NCI-H460 (cell line): ENCODE measurements at regions not wholly inside any gene's neighbourhood (a gene's known extent, or its start where the extent isn't known, plus 50 kb on each side); places are given as distances from the start of the nearest gene placed in this dataset.
"Not testable (repeated sequence)": the region's sequence is repeated elsewhere in the genome, so short reads cannot be mapped to it uniquely, and the experiment has no call there.

ENCODE experiments used
- DNase-seq: peaks from one replicate; pipeline ENCODE4 v3.0.0-alpha.2; 2016; ENCODE audit warnings: low read depth; ENCODE audit errors: extremely low read depth

DNA sequence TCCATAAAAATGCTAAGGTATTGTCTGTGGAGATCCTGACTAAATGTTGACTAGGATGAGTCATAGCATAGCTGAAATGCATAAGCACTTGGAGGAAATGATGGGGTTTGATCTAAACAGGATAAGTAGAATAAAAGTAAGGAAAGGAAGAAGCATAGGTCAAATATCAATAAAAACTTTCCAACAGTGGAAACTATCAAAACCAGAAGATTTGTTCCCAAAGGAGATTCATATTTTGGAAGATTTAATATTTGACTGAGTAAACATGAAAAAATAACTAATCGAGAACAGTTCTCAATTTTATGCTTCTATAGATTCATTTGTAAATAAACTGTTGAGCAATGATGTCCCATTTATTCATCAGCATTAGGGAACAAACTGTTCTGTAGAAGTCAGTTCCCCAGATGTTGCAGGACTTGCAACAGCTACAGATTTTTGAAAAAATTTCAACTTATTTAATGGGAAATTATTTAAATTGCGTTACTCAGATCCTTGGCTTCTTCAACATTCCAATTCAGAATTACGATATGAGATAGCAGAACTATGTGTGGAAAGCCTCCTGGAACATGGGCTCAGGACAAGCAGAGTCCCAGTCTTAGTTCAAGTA, 133.7 kb upstream of the TBX18 start:
- DNase-seq = no peak

DNA sequence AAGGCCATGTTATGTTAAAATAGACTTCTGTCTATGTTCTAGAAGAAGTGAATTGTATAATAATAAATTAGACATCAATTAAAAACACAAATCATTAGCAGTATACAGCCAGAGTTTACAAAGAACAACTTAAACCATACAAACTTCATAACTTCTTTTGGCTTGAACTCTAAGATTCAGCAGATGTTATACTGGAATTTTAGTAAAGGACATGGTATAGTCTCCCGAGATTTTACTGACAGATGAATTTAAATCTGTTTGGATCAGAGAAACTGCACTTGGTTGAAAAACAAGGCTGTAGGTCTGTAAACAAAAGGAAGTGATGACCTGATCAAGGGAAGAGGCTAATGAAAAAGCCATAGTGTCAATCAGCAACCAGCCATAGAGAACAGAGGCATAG, 132.6 kb upstream of the TBX18 start:
- no peak for DNase-seq

DNA sequence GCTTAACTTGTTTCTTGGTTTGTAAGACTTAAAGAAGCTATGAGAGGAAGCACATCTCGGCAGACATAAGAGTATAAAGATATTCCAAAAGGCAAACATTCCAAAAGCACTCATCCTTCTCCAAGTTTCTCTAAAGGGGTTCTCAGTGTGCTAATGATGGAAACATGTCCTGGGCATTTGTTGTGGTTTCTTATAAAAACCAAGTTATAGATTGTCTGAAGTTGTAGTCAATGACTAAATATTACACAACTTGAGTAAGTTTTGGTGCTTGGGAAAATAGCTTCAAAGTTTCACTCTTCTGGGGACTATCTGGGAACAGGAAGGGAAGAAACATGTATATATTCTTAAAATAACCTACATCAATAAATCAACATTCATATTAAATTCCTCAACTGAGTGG, 128.3 kb upstream of the TBX18 start:
- no peak for DNase-seq

DNA sequence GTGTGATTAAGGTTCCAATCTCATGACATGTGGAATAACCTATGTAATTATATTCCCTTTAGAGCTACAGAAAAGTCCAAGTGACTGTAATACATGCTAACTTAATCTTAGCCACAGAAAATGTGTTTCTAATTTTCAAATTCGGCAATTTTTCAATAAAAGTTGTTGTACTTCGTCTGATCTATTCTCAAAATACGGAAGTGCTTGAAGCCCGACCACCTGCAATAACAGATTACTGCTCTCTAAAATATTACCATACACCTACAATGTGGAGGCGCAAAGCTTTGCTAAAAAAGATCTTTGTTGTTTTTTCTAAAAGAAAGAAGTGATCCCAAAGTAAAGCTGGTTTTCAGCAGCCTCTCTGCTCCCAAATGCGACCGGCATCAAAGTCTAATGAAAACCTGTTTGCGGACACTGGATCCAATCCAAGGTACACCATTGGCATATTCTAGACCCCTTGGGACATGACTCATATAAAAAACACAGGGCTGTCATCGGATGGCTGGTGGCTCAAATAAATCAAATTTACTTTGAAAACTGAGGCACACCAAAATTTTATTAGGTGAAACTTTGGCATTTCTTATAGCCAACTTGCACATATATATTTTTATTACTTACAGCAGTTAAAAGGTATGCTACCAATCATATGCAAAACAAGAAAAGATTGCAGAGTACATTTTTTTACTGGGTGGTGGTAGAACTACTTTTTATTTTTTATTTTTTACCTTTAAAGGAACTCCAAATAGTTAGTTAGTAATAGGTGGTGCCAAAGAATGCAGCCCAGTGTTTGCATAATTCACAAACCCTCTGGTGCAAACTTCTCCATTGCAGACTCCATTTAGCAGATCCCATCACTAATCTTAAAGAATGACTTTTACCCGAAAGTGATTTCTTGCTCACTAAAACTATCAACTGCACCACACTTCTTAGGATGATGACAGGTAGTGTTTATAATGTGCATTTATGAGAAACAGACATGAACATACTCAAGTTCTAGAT, 118.7 kb upstream of the TBX18 start:
- DNase-seq = no peak

DNA sequence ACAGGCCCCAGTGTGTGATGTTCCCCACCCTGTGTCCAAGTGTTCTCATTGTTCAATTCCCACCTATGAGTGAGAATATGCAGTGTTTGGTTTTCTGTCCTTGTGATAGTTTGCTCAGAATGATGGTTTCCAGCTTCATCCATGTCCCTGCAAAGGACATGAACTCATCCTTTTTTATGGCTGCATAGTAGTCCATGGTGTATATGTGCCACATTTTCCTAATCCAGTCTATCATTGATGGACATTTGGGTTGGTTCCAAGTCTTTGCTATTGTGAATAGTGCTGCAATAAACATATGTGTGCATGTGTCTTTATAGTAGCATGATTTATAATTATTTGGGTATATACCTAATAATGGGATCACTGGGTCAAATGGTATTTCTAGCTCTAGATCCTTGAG, 115.0 kb upstream of the TBX18 start:
- not testable (repeated sequence) for DNase-seq

DNA sequence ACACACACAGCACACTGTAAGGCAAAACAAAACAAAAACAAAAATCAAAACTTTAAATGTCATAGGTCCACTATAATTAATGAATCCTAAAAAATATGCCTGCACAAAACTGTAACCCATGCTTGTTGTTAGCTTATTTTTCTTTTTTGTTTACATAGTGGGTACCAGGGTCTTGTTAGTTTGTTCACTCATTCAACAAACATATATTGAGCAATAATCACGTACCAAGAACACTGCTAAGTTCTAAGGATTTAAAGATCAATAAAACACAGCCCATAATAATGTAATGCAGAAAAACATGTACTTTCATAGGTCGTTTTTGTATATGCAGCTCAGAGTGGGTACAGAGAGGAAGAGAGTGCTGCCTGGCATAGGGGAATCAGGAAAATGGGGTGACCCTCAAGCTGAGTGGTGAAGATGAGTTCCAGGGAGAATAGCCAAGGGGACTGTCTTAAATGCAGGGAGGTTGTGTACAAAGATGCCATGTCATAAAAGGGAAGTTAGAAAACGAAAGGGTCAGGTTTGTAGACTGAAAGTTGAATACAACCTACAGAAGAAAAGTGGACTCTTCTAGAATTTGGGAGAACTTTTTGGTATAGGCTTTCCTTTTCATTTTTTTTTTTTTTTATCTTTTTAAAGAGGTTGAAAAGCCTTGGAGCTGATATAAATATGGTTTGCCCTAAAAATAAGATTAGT, 113.3 kb upstream of the TBX18 start:
- no peak for DNase-seq

DNA sequence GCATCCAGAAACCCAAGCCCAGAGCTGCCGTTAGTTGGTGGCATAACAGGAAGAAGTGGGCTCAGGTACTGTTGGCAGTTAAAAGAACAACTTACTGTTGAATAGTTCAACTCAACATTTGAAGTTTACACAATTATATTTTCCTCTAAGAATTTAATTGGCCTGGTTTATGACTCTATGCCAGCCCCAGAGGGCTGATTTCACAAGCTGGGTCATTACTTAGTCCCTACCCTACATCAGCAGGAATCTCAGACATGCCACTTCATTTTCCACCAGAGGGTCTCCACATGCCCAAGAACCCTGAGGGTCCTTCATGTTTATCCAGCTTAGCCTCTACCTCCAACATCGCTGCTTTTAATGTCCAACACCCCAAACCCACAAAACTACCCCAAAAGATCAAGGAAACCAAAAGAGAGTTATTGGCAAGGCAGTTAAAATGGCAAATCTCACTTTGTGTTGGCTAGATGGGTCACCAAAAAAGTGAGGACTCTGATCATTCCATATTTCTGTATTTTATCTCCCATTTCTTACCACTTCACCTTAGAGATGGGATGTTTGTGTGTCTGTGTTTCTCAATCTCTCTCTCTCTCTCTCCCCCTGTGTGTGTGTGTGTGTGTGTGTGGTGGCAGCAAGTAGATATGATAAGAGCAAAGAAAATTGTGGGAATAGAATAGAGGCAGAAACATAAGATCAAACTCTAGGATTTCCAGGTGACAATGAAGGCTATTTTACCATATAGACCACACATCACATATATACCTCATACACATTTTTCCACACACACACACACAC, 112.5 kb upstream of the TBX18 start:
- no peak for DNase-seq

DNA sequence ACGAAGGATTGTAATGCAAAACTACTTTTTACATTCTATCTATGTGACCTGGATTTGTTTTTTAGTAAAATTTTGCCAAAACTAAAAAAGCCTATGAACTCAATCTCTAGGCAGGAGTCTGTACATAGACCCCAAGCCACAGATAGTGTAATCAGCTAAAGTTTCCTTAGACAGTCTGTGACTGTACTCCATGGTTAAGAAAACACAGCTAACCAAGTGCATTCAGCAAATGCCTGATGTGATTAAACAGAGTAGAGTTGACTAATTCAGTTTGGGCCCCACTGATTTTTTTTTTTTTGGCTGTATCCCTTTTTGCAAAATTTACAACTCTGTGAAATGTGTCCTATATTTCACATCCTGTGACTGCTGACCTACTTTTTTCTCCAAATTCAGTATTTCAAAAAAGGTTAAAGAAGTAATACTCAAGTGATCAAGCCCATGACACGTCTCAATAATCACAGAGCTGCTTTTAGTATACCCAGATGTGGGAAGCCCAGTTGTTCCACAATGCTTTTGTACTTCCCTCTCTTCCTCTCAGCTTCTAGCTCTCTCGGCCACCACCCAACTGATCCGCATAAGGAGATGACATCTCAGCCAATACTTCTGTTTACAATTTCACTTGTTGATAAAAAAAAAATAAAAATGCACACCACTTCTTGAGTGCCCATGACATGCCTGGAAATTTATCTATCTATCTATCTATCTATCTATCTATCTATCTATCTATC, 108.8 kb upstream of the TBX18 start:
- DNase-seq = no peak

DNA sequence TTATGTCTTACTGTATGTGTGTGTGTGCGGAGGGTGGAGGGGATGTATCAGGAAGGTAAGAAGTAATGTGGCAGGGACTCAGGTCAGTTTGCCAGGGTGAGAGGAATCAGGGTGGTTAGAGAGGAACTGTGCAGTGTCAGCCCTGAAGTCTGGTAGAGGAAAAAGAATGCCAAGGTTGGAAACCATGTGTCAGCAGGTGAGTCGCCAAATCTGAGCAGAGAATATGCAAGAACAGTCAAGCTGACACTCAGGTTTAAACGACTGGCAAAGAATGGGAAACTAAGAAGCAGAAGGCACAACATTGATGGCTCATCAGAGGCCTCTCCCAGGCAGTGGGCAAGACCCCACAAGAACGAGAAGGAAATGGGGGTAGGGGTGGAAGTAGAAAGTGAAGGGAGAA, 107.5 kb upstream of the TBX18 start:
- DNase-seq = no peak

DNA sequence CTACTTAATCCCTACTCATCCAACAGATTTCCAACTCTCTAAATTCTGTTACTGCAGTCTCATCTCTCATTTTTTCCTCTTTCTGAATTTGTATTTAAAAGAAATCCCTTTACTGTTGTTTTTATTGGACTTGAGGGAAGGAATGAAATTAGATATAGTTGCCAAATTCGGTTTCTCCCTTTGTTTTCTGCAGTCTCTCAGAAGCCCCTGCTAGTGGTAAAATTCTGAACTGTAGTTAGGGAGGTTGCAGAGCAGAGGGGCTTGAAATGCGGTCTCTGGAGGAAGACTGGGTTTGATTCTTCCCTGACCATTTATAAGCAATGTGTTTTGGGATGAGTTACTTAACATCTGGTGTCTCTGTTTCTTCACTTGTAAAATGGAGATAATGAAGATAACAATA, 106.3 kb upstream of the TBX18 start:
- no peak for DNase-seq

DNA sequence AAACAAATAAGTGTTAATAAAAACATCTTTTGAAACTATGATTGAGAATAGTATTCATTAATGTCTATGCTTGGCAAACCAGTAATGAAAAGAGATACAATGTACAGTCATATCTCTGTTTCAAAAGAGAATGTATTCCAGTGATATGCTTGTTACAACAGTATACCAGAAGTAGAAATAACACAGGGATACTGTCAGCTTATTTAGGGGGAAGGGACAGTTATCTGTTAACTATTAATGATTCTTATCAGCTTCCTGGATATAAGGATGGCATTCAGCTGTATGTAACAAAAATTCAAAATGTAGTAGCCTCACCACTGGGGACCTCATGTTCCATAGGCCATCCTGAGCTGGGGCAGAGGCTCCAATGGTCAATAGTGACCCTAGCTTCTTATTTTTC, 103.8 kb upstream of the TBX18 start:
- DNase-seq = no peak

DNA sequence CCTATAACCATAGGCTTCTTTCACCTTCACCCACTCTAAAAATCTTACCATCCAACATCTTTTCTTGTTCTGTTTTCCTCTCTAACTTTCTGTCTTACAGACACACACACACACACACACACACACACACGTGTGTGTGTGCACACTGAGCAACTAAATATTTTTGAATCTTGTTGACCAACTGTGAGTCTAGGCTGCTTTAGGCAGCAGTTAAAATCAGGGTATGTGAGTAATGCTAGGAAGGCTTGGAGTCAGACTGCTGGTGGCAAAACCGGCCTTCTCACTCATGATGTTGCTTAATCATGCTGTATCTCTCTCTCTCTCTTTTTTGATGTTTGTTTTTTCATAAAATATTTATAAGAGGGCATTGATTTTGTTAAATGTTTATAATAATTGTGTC, 103.1 kb upstream of the TBX18 start:
- DNase-seq = no peak

DNA sequence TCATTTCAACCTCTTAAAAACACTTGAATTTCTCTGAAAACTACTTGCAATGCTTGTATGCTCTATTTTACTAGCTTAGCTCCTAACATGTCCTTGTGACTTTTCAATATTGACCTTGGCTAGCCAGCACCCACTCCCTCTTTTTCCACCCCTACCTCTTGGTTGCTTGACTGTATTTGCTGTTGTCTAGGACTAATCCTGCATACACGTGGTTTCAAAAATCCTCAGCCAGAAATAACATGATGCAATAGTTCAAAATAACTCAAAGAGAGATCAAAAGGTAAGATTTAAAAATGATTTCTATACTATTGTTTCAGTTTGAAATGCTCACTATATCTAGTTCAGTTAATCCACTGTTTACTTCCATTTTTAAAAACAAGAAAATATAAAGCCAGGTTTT, 102.3 kb upstream of the TBX18 start:
- no peak for DNase-seq

DNA sequence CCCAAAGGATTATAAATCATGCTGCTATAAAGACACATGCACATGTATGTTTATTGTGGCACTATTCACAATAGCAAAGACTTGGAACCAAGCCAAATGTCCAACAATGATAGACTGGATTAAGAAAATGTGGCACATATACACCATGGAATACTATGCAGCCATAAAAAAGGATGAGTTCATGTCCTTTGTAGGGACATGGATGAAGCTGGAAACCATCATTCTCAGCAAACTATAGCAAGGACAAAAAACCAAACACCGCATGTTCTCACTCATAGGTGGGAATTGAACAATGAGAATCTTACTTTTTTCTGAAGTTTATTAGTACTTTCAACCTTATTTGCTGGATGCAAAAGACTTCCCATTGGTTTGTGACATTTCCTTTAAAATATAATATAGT, 101.0 kb upstream of the TBX18 start:
- DNase-seq = not testable (repeated sequence)

DNA sequence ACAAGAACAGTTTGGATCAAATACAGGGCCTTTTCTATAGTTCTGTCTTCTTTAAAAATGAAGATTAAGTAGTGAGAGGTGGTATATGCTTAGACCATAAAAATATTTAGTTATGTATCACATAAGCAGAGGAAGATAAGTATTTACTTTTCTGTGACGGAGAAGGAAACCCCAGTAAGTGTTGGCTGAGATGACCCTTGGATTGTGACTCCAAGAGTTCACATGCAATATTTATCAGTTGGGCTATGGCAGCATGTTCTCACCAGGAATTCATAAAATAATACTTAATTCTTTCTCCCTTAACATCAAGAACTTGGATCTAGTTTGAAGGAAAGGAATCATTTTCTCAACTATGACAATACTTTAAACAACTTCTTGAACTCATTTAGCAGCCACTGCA, 98.4 kb upstream of the TBX18 start:
- DNase-seq = no peak

DNA sequence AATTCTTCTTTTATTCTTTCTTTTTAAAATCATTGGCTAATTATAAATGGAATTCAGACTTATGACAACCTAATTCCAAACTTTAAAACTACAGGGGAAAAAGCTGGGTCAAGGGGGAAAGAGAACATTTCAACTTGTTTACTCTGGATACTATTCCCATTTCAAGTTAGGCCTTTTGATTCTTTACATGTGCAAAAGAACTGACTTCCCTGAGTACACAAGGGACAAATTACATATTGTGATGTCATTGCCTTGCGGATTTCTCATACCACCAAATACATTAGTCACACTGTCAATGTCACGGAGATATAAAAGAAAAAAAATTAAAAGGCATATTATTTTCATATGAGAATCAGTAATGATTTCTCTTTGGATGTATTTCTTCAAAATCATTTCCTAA, 96.5 kb upstream of the TBX18 start:
- DNase-seq = no peak

DNA sequence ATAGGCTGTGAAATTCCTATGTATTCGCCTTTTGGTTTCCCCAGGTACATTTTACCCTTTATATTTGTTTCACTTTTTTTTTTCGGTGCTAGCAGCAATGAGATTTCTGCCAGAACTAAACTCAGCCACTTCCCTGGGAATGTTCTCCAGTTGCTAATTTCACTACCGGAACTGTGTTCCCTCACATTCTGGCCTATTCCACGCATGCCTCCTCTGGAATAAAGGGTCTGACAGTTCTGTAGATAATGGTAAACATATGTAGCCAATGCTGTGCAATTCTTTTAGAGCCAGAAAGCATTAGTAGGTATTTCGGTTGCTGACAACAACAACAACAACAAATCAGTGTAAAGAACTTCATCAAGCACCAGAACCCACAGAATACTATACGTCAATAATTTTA, 96.1 kb upstream of the TBX18 start:
- no peak for DNase-seq

DNA sequence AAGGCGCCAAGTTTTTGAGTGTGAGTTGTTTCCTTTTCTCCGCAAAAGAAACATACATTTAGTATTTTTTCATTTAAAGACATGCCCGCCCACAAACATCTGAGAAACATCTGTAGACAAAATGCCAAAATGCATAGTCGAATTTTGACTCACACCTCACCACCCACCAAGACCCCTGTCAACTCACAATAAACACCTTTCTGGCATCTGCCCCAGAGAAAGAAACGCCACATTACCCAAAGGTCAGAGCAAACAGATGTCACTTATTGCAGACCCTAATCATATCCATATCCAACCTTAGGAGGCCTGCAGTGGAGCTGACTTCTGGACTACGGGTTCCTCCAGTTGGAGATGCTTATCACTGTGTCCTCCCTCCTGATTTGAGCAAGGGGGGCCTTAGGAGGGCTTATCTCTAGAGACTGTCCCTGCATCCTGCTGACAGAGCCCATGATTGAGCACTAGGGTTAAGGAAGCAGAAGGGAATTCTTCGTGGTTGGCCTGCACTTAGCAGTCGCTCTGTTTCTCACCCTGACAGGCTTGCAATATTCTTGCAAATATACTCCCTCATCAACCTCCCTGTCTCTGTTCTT, 90.5 kb upstream of the TBX18 start:
- no peak for DNase-seq

DNA sequence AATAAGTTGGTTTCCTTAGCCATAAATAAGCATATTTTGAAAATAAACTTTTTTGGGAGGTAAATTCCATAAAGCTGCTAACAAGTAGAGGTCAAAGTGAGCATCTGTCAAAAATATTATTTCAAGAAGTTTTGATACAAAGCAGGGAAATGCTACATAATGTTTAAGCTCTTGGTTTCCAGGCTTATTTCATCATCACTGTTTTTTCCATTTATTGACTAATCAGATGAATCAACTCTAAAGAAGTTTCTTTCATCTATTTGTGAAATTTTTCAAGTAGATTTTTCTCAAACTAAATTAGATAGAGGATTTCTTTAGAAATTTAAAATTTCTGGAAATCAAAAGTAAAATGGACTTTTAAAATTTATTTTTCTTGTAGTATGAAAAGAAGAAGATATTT, 89.5 kb upstream of the TBX18 start:
- no peak for DNase-seq

DNA sequence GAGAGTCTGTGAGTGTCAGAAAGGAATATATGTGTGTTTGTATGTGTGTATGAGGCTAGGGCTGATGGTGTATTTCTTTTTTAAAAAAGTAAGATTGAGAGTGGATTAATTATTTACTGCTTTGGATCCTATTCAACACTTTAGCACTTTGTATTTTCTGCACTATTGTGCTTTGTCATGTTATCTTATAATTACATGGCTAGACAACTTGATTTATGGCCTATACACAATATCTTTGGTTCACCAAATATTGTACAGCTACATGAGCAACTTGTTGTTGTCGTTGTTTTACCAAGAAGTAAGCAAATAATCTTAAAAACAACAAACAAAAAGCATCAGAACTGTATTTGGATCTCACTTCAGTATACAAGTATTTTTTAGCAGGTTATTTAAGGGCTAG, 84.6 kb upstream of the TBX18 start:
- no peak for DNase-seq
